ENCODE measurements at regions not wholly inside any gene's neighbourhood (a gene's known extent, or its start where the extent isn't known, plus 50 kb on each side); places are given as distances from the start of the nearest gene placed in this dataset.

DNA sequence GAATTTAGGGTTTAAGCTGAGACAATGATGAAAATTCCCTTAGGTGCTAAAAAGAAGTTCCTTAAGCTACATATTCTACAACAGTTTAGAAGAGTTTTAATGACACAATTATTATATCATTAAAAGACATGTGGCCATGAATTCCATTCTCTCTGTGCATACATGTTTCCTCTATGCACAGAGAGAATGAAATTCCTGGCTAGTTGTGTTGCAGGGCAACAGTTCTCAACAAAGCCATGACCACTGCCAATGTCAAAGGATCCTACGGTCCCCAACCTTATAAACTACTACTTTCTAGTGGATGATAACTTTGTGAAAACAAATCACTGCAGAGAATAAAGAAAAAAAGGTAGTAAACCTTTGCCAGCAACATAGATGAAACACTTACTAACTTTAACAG is 122.7 kb downstream of the OTOL1 start:
- Mint-ChIP-seq H3K9me3 (peaks cover 0 to 7% (median 0%) of the 10 kb centered on the region in 7 donors), H3K27me3 (ENCODE audit: low read depth in 3 of 3) (no peaks in the 10 kb centered on the region), H3K4me1 (no peaks in the 10 kb centered on the region), H3K4me3 (no peak overlapping the region), H3K36me3 (no peaks in the 10 kb centered on the region), H3K27ac (no peak overlapping the region)
- H3K4me1 ChIP-seq (ENCODE audit: control insufficient read depth in 1 of 2, insufficient read depth in 2 of 2, low read length in 2 of 2): no peaks in the 10 kb centered on the region
- H3K4me2 ChIP-seq (replicated peaks; ENCODE audit: extremely low read depth, low read length, poor library complexity, severe bottlenecking): no peak overlapping the region
- H3K9ac ChIP-seq (ENCODE audit: insufficient read depth, low read length, poor library complexity, severe bottlenecking): no peak overlapping the region
- TF ChIP-seq, protein P1, sequence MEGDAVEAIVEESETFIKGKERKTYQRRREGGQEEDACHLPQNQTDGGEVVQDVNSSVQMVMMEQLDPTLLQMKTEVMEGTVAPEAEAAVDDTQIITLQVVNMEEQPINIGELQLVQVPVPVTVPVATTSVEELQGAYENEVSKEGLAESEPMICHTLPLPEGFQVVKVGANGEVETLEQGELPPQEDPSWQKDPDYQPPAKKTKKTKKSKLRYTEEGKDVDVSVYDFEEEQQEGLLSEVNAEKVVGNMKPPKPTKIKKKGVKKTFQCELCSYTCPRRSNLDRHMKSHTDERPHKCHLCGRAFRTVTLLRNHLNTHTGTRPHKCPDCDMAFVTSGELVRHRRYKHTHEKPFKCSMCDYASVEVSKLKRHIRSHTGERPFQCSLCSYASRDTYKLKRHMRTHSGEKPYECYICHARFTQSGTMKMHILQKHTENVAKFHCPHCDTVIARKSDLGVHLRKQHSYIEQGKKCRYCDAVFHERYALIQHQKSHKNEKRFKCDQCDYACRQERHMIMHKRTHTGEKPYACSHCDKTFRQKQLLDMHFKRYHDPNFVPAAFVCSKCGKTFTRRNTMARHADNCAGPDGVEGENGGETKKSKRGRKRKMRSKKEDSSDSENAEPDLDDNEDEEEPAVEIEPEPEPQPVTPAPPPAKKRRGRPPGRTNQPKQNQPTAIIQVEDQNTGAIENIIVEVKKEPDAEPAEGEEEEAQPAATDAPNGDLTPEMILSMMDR (IDR thresholded peaks at IDR 0.05): no peak
- H3K27ac ChIP-seq (ENCODE audit: low read depth in 1 of 2, low read length in 2 of 2): no peak overlapping the region
- no peaks in the 10 kb centered on the region for H3K36me3 ChIP-seq (replicated peaks in 1 of 2; ENCODE audit: control insufficient read depth in 1 of 2, insufficient read depth in 2 of 2, low read length in 2 of 2)
- H3K9me3 ChIP-seq (replicated peaks in 1 of 2; ENCODE audit: control insufficient read depth in 1 of 2, insufficient read depth in 1 of 2, low read length in 2 of 2): no peaks in the 10 kb centered on the region
- intact Hi-C loops (cut with micrococcal nuclease): no loop called here
- H3K4me3 ChIP-seq (replicated peaks in 1 of 3; ENCODE audit: low read depth in 2 of 3, low read length in 3 of 3): no peak overlapping the region
- no peaks in the 10 kb centered on the region for H3K79me2 ChIP-seq (ENCODE audit: insufficient read depth, low read length)
- H4K20me1 ChIP-seq (ENCODE audit: insufficient read depth, low read length): no peaks in the 10 kb centered on the region
- WGBS (ENCODE audit: insufficient coverage): no CpG with 5 or more reads among the region's 1 CpG
- no peak overlapping the region for H2AFZ ChIP-seq (ENCODE audit: insufficient read depth, low read depth, low read length, poor library complexity, severe bottlenecking)
- no peak for DNase-seq
- no peaks in the 10 kb centered on the region for H3K27me3 ChIP-seq (ENCODE audit: control insufficient read depth in 2 of 2, insufficient read depth in 2 of 2, low read length in 2 of 2)

DNA sequence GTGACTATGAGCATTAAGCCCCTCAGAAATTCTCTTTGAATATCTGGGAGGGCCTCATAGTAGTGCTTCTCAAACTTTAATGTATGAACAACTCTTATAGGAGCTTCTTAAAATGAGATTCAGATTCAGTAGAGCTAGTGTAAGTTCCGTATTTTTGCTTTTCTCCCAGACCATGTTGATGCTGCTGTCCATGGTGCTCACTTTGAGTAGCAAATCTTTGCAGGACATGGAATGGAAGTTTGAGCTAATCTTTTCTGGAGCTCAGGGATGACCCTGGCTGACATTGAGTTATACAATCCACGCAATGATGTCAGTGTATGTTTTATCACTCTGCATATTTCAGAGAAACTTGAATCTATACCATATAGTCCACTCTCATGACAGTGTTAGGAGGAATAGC is 134.2 kb downstream of the OTOL1 start:
- intact Hi-C loops (cut with micrococcal nuclease): no loop called here
- TF ChIP-seq, protein P1 (IDR thresholded peaks at IDR 0.05): no peak
- Mint-ChIP-seq H3K4me3 (no peak overlapping the region), H3K27ac (no peak overlapping the region), H3K9me3 (peaks cover 0 to 5% (median 2%) of the 10 kb centered on the region in 7 donors), H3K36me3 (no peaks in the 10 kb centered on the region), H3K27me3 (ENCODE audit: low read depth in 3 of 3) (no peaks in the 10 kb centered on the region), H3K4me1 (no peaks in the 10 kb centered on the region)
- Histone ChIP-seq H3K27me3 (ENCODE audit: control insufficient read depth in 2 of 2, insufficient read depth in 2 of 2, low read length in 2 of 2) (no peaks in the 10 kb centered on the region), H3K79me2 (ENCODE audit: insufficient read depth, low read length) (no peaks in the 10 kb centered on the region), H3K36me3 (replicated peaks in 1 of 2; ENCODE audit: control insufficient read depth in 1 of 2, insufficient read depth in 2 of 2, low read length in 2 of 2) (no peaks in the 10 kb centered on the region), H2AFZ (ENCODE audit: insufficient read depth, low read depth, low read length, poor library complexity, severe bottlenecking) (no peak overlapping the region), H3K4me2 (replicated peaks; ENCODE audit: extremely low read depth, low read length, poor library complexity, severe bottlenecking) (no peak overlapping the region), H3K9ac (ENCODE audit: insufficient read depth, low read length, poor library complexity, severe bottlenecking) (no peak overlapping the region), H3K4me1 (ENCODE audit: control insufficient read depth in 1 of 2, insufficient read depth in 2 of 2, low read length in 2 of 2) (no peaks in the 10 kb centered on the region), H3K27ac (ENCODE audit: low read depth in 1 of 2, low read length in 2 of 2) (no peak overlapping the region), H3K9me3 (replicated peaks in 1 of 2; ENCODE audit: control insufficient read depth in 1 of 2, insufficient read depth in 1 of 2, low read length in 2 of 2) (no peaks in the 10 kb centered on the region), H3K4me3 (replicated peaks in 1 of 3; ENCODE audit: low read depth in 2 of 3, low read length in 3 of 3) (no peak overlapping the region), H4K20me1 (ENCODE audit: insufficient read depth, low read length) (no peaks in the 10 kb centered on the region)
- WGBS (ENCODE audit: insufficient coverage): no CpG with 5 or more reads among the region's 2 CpGs
- DNase-seq: no peak

Data from CD14-positive monocyte (primary cell).